CD4-positive, alpha-beta memory T cell (primary cell): ENCODE measurements at regions not wholly inside any gene's neighbourhood (a gene's known extent, or its start where the extent isn't known, plus 50 kb on each side); places are given as distances from the start of the nearest gene placed in this dataset.
A peak's percentile ranks its signal among the peaks of the same experiment; 100 is the strongest.
"Not testable (repeated sequence)": the region's sequence is repeated elsewhere in the genome, so short reads cannot be mapped to it uniquely, and the experiment has no call there.

Experiments used
- CTCF ChIA-PET: fragments of 350-600 bp; sonication (Branson Sonifier 250); formaldehyde crosslinking; loops from one replicate; lab custom pipeline; 2021; ENCODE audit warnings: inconsistent platforms; ENCODE audit not compliant: partially characterized antibody; lab: Charles Lee
- POLR2A ChIA-PET: fragments of 350-600 bp; sonication (Branson Sonifier 250); formaldehyde crosslinking; loops from one replicate; lab custom pipeline; 2021; ENCODE audit not compliant: partially characterized antibody; lab: Charles Lee
- DNase-seq, 5 donors: peaks; one replicate each; pipeline versions ENCODE4 v3.0.0 to v3.0.0-alpha.2; 2020 to 2022; ENCODE audit warnings: mixed read lengths in 1 of 5
- H3K27ac ChIP-seq: one replicate; pipeline ENCODE4 v1.7.0; 2013; ENCODE audit warnings: low read depth, low read length
- H3K27me3 ChIP-seq: 2 replicates; pipeline ENCODE4 v1.7.0; 2013; ENCODE audit warnings: mild to moderate bottlenecking, low read length, moderate library complexity; ENCODE audit not compliant: insufficient read depth
- H3K36me3 ChIP-seq: 2 replicates; pipeline ENCODE4 v1.7.0; 2013; ENCODE audit warnings: mild to moderate bottlenecking, low read length, moderate library complexity; ENCODE audit not compliant: insufficient read depth
- H3K4me1 ChIP-seq: 2 replicates; pipeline ENCODE4 v1.7.0; 2013; ENCODE audit warnings: mild to moderate bottlenecking, low read length, moderate library complexity; ENCODE audit not compliant: insufficient read depth
- H3K4me3 ChIP-seq, 2 donors: one replicate each; pipeline ENCODE4 v1.7.0; 2013; ENCODE audit warnings: low read length in 2 of 2, mild to moderate bottlenecking in 1 of 2
- H3K9me3 ChIP-seq, 2 donors: one replicate each; pipeline ENCODE4 v1.7.0; 2013; ENCODE audit warnings: low read length in 2 of 2, control low read depth in 1 of 2; ENCODE audit not compliant: control insufficient read depth in 1 of 2
- H3K27ac Mint-ChIP-seq, 7 donors: one replicate each; pipeline ENCODE4 v1.8.0; 2020 to 2021; ENCODE audit warnings: mixed read lengths in 7 of 7, mild to moderate bottlenecking in 6 of 7, inconsistent platforms in 3 of 7, moderate library complexity in 3 of 7
- H3K27me3 Mint-ChIP-seq, 2 donors: one replicate each; pipeline ENCODE4 v1.8.0; 2020 to 2021; ENCODE audit warnings: mixed read lengths in 2 of 2
- H3K36me3 Mint-ChIP-seq, 2 donors: one replicate each; pipeline ENCODE4 v1.8.0; 2020 to 2021; ENCODE audit warnings: mixed read lengths in 2 of 2, inconsistent platforms in 1 of 2, mild to moderate bottlenecking in 1 of 2
- H3K4me1 Mint-ChIP-seq, 4 donors: one replicate each; pipeline ENCODE4 v1.8.0; 2020 to 2021; ENCODE audit warnings: mixed read lengths in 4 of 4, mild to moderate bottlenecking in 1 of 4
- H3K4me3 Mint-ChIP-seq, 8 donors: one replicate each; pipeline ENCODE4 v1.8.0; 2020 to 2021; ENCODE audit warnings: mixed read lengths in 8 of 8, mild to moderate bottlenecking in 7 of 8, moderate library complexity in 6 of 8, inconsistent platforms in 3 of 8
- H3K9me3 Mint-ChIP-seq, 8 donors: one replicate each; pipeline ENCODE4 v1.8.0; 2020 to 2021; ENCODE audit warnings: mixed read lengths in 8 of 8, mild to moderate bottlenecking in 5 of 8, inconsistent platforms in 3 of 8, moderate library complexity in 1 of 8
- intact Hi-C: fragments of 100-400 bp; cut with micrococcal nuclease; formaldehyde crosslinking; loops from one replicate; pipeline ENCODE4 v1.15.1; 2023

GRCh38 chr9:17888964-17889363, 310.1 kb downstream of the SH3GL2 start:
- H3K27me3 ChIP-seq, H3K4me1 Mint-ChIP-seq, DNase-seq, H3K27me3 Mint-ChIP-seq, H3K9me3 Mint-ChIP-seq, H3K36me3 ChIP-seq, intact Hi-C loops, H3K27ac ChIP-seq, H3K4me1 ChIP-seq, CTCF ChIA-PET, POLR2A ChIA-PET, H3K4me3 ChIP-seq, H3K4me3 Mint-ChIP-seq, H3K9me3 ChIP-seq, H3K36me3 Mint-ChIP-seq: not testable (repeated sequence)
- peak overlapping the region in 1 of 7 donors; percentile 20 for H3K27ac Mint-ChIP-seq

- intact Hi-C loops = no loop called here
- POLR2A ChIA-PET = no interaction called here
- no peaks in the 10 kb centered on the region for H3K36me3 ChIP-seq
Observed at GRCh38 chr9:17894501-17895160, 315.8 kb downstream of the SH3GL2 start.

GRCh38 chr9:17900606-17901005, 321.7 kb downstream of the SH3GL2 start:
- no peaks in the 10 kb centered on the region for H3K36me3 Mint-ChIP-seq
- no peaks in the 10 kb centered on the region for H3K4me1 ChIP-seq
- CTCF ChIA-PET = no interaction called here
- H3K4me1 Mint-ChIP-seq = no peaks in the 10 kb centered on the region
- POLR2A ChIA-PET = no interaction called here
- H3K27me3 ChIP-seq = no peaks in the 10 kb centered on the region
- intact Hi-C loops = no loop called here
- H3K36me3 ChIP-seq = no peaks in the 10 kb centered on the region
- H3K9me3 ChIP-seq = no peaks in the 10 kb centered on the region
- H3K4me3 Mint-ChIP-seq = no peak overlapping the region
- no peak overlapping the region for H3K27ac Mint-ChIP-seq
- DNase-seq = no peak
- H3K27me3 Mint-ChIP-seq = peaks cover 0 to 3% of the 10 kb centered on the region in 2 donors
- no peak overlapping the region for H3K27ac ChIP-seq
- no peak overlapping the region for H3K4me3 ChIP-seq
- peaks cover 0 to 11% (median 0%) of the 10 kb centered on the region in 8 donors for H3K9me3 Mint-ChIP-seq

More at GRCh38 chr9:17894501-17895160, 315.8 kb downstream of the SH3GL2 start:
- no peak for DNase-seq
- no peaks in the 10 kb centered on the region for H3K4me1 Mint-ChIP-seq
- Histone ChIP-seq H3K4me1 (no peaks in the 10 kb centered on the region), H3K9me3 (no peaks in the 10 kb centered on the region), H3K27me3 (no peaks in the 10 kb centered on the region), H3K4me3 (no peak overlapping the region), H3K27ac (no peak overlapping the region)
- no peak overlapping the region for H3K4me3 Mint-ChIP-seq
- H3K27ac Mint-ChIP-seq = no peak overlapping the region
- CTCF ChIA-PET = no interaction called here
- H3K9me3 Mint-ChIP-seq = peaks cover 0 to 7% (median 3%) of the 10 kb centered on the region in 8 donors
- no peaks in the 10 kb centered on the region for H3K36me3 Mint-ChIP-seq
- no peaks in the 10 kb centered on the region for H3K27me3 Mint-ChIP-seq

GRCh38 chr9:17905366-17905765, 326.5 kb downstream of the SH3GL2 start:
- Histone ChIP-seq H3K4me1 (no peaks in the 10 kb centered on the region), H3K36me3 (no peaks in the 10 kb centered on the region), H3K27ac (no peak overlapping the region), H3K9me3 (no peaks in the 10 kb centered on the region), H3K4me3 (no peak overlapping the region), H3K27me3 (no peaks in the 10 kb centered on the region)
- ChIA-PET CTCF (no interaction called here), POLR2A (no interaction called here)
- H3K9me3 Mint-ChIP-seq = peaks cover 0 to 16% (median 2%) of the 10 kb centered on the region in 8 donors
- no peaks in the 10 kb centered on the region for H3K36me3 Mint-ChIP-seq
- H3K27ac Mint-ChIP-seq = peak overlapping the region in 1 of 7 donors; percentile 35
- H3K4me3 Mint-ChIP-seq = no peak overlapping the region
- peaks cover 0 to 6% of the 10 kb centered on the region in 2 donors for H3K27me3 Mint-ChIP-seq
- intact Hi-C loops = no loop called here
- H3K4me1 Mint-ChIP-seq = no peaks in the 10 kb centered on the region
- no peak for DNase-seq

GRCh38 chr9:17905781-17906175, 326.9 kb downstream of the SH3GL2 start:
- Mint-ChIP-seq H3K9me3 (peaks cover 0 to 16% (median 2%) of the 10 kb centered on the region in 8 donors), H3K27me3 (peaks cover 0 to 6% of the 10 kb centered on the region in 2 donors), H3K4me3 (no peak overlapping the region), H3K4me1 (no peaks in the 10 kb centered on the region), H3K27ac (no peak overlapping the region), H3K36me3 (no peaks in the 10 kb centered on the region)
- ChIA-PET POLR2A (no interaction called here), CTCF (no interaction called here)
- Histone ChIP-seq H3K4me3 (no peak overlapping the region), H3K4me1 (no peaks in the 10 kb centered on the region), H3K36me3 (no peaks in the 10 kb centered on the region), H3K27me3 (no peaks in the 10 kb centered on the region), H3K9me3 (no peaks in the 10 kb centered on the region), H3K27ac (no peak overlapping the region)
- intact Hi-C loops = no loop called here
- no peak for DNase-seq

- H3K9me3 Mint-ChIP-seq = peaks cover 0 to 16% (median 2%) of the 10 kb centered on the region in 8 donors
- H3K27ac Mint-ChIP-seq = no peak overlapping the region
- Histone ChIP-seq H3K9me3 (no peaks in the 10 kb centered on the region), H3K4me1 (no peaks in the 10 kb centered on the region), H3K4me3 (no peak overlapping the region), H3K27ac (no peak overlapping the region), H3K36me3 (no peaks in the 10 kb centered on the region), H3K27me3 (no peaks in the 10 kb centered on the region)
- POLR2A ChIA-PET = no interaction called here
- H3K36me3 Mint-ChIP-seq = no peaks in the 10 kb centered on the region
- H3K4me3 Mint-ChIP-seq = no peak overlapping the region
- H3K4me1 Mint-ChIP-seq = no peaks in the 10 kb centered on the region
- H3K27me3 Mint-ChIP-seq = peaks cover 0 to 6% of the 10 kb centered on the region in 2 donors
- intact Hi-C loops = no loop called here
- CTCF ChIA-PET = no interaction called here
- DNase-seq = no peak
Observed at GRCh38 chr9:17906176-17906840, 327.4 kb downstream of the SH3GL2 start.

GRCh38 chr9:17906841-17907778, 328.2 kb downstream of the SH3GL2 start:
- intact Hi-C loops = no loop called here
- Histone ChIP-seq H3K27ac (no peak overlapping the region), H3K4me3 (no peak overlapping the region), H3K36me3 (no peaks in the 10 kb centered on the region), H3K27me3 (no peaks in the 10 kb centered on the region), H3K4me1 (no peaks in the 10 kb centered on the region), H3K9me3 (no peaks in the 10 kb centered on the region)
- Mint-ChIP-seq H3K27ac (no peak overlapping the region), H3K4me1 (no peaks in the 10 kb centered on the region), H3K27me3 (peaks cover 0 to 6% of the 10 kb centered on the region in 2 donors), H3K9me3 (peaks cover 0 to 16% (median 2%) of the 10 kb centered on the region in 8 donors), H3K36me3 (no peaks in the 10 kb centered on the region), H3K4me3 (no peak overlapping the region)
- POLR2A ChIA-PET = no interaction called here
- DNase-seq = no peak
- CTCF ChIA-PET = no interaction called here
